Erythroblast (primary cell): ENCODE measurements at regions not wholly inside any gene's neighbourhood (a gene's known extent, or its start where the extent isn't known, plus 50 kb on each side); places are given as distances from the start of the nearest gene placed in this dataset.
"Not testable (repeated sequence)": the region's sequence is repeated elsewhere in the genome, so short reads cannot be mapped to it uniquely, and the experiment has no call there.

Source experiments
- GATA1 ChIP-seq: IDR thresholded peaks from 2 replicates; pipeline ENCODE4 v1.6.1; 2011; ENCODE audit warnings: low read depth, mild to moderate bottlenecking, control low read depth, low read length, moderate library complexity
- POLR2A ChIP-seq: IDR thresholded peaks from 2 replicates; pipeline ENCODE4 v1.6.1; 2011; ENCODE audit warnings: mild to moderate bottlenecking, low read length

- not testable (repeated sequence) for TF ChIP-seq POLR2A, GATA1
Measured at GRCh38 chr16:79834003-79834402, 233.5 kb upstream of the MAF start.
